Activated CD4-positive, CD25-positive, alpha-beta regulatory T cell treated with anti-CD3 and anti-CD28 coated beads, Interleukin-2, amount 50 U/mL, for 16 hours (primary cell): ENCODE measurements at regions not wholly inside any gene's neighbourhood (a gene's known extent, or its start where the extent isn't known, plus 50 kb on each side); places are given as distances from the start of the nearest gene placed in this dataset.

Source experiments
- DNase-seq: peaks from one replicate; pipeline ENCODE4 v3.0.0-alpha.2; 2020; ENCODE audit warnings: low read depth, low spot score

DNA sequence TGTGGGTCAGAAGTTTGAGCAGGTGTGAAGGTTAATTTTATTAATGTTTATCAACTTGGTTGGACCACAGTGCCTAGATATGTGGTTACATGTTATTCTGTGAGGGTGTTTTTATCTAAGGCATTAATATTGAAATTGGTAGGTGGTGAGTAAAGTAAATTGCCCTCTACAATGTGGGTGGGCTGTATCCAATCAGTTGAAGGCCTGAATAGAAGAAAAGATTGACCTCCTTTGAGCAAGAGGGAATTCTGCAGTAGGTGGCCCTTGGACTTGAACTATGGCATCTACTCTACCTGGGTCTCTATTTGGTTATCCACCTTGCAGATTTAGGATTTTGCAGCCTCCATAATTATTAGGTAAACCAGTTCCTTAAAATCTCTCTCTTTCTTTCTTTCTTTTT, 356.8 kb upstream of the EEF2KMT start:
- no peak for DNase-seq

DNA sequence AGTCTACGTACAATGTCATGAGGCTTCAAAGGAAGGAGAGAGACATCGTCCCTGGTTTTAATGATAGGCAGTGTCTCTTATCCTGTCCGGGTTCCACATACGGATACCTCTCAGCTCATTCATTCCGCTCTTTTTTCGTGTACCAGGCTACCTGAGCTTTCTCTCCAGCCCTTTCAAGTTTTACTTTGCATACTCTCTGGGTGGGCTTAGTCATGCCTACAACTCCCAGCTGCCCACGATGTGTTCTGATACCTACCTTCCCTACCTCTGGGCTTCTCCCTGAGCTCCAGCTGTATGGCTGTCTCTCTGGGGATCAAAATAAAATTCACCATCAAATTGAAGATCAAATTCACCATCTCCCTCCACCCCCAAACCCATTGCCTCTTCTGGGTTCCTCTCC, 354.0 kb upstream of the EEF2KMT start:
- no peak for DNase-seq

DNA sequence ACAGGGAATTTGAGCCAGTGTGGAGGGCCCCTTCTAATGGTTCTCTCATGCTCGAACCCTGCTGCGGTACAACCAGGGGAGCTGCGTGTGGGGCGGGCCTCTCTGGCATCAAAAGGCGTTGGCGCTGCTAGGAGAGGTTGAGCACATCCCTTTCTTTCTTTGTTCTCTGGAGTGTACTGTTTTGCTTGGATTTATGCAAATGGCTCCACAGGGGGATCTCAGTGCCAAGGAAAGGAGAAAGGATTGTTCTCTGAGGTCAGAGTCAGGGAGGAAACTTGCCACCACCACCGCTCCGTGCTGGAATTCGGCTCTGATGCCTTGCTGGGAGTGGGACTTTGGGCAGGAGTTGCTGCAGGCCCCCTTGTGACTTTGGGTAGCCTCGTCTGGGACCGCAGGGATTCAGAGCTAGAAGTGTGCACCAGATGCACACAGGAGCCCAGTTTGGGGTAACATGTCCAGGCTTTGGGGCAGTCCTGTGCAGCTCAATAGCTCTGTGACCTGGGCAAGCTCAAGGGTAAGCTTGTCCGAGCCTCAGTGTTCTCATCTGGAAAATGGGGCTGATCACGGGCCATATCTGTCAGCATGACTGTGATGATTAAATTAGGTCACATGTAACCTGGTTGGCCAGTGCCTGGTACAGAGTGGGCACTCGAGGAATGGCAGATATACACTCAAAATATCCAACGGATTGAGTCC, 353.0 kb upstream of the EEF2KMT start:
- DNase-seq = no peak

DNA sequence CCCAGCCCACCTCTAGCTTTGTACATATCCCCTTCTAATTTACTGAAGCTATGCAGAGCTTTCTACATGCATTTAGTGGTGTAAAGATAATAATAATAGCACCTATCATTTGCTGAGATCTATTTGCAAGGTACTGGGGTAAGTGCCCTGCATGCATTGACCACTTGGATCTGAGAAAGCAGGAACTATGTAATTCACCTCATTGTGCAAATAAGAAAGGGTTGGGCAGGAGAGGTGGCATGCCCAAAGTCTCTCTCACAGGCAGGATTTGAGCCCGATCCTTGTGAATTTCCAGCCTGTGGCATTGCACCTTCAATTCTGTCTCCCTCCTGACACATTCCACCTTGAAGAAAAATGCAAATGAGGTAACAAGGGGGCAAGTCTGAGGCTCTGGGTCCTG, 352.3 kb upstream of the EEF2KMT start:
- no peak for DNase-seq

DNA sequence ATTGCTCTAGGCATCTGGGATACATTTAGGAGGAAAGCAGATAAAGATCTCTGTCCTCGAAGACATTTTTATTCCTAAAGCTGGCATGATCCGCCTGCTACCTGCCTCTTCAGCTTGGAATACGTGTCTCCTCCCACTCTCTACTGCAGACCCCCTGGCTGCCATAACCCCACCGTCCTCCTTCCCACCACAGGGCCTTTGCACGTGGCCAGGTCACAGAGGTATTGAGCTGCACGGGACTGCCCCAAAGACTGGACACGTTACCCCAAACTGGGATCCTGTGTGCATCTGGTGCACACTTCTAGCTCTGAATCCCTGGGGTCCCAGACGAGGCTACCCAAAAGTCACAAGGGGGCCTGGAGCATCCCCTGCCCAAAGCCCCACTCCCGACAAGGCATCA, 351.2 kb upstream of the EEF2KMT start:
- DNase-seq = no peak

DNA sequence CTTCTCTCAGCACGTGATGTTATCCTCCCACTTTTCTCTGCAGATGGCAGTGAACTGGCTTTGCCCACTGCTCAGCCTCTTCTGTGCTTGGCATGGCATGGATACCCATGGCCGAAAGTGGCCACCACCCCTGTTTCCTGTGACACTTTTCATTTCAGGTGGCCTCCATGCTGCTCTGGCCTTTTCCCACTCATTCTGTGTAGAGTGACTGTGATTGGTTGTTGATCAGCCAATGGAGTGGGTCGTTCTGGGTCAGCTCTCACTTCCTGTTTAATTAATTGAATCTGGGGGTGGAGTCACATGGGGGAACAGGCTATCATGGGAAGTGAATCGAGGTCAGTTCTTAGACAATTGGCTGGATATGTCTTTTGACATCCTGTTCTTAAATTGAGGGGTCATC, 350.1 kb upstream of the EEF2KMT start:
- no peak for DNase-seq

DNA sequence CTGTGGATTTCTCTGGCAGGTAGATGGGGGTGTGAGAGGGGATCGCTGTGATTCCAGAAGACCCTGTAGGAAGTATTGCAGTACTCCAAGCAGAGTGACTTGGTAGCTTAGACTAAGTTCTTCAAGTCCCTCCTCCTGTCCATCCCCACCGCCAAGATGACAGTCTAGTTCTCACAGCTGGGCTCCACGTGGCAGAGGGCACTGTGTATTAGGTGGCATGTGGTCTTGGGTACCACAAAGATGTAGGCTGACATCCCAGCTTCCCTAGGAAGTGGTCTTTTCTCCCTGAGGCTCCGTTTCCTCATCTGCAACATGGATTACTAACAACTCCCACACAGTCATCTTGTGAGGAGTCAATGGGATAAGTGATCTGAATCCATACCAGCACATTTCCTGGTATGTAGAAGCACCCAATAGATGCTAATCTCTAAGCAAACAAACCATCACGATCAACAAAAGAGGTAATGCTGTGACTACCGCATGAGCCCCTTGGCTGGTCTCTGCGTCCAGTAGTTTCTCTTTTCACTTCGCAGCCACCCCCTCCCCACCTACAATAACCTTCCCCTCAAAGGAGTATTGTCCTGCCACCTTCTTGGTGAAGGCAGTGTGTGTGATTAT, 349.1 kb upstream of the EEF2KMT start:
- DNase-seq = no peak

DNA sequence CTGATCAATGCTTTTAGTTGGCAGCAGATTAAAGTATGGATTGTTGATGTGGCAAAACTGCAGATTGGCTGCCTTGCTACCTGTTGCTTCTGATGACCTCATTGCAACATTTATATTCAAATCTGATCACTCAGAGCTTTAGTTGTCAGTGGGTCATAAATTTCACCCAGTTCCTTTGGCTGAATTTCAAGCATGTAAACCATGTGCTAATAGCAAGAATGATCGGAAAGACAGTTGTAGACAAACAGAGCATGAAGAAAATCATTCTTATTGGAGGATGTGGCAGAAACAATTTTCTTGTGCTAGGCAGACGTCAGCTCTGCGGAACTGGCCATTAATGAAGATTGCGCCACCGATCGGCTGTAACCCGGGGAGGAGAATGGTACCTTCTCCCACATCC, 346.6 kb upstream of the EEF2KMT start:
- DNase-seq = no peak

DNA sequence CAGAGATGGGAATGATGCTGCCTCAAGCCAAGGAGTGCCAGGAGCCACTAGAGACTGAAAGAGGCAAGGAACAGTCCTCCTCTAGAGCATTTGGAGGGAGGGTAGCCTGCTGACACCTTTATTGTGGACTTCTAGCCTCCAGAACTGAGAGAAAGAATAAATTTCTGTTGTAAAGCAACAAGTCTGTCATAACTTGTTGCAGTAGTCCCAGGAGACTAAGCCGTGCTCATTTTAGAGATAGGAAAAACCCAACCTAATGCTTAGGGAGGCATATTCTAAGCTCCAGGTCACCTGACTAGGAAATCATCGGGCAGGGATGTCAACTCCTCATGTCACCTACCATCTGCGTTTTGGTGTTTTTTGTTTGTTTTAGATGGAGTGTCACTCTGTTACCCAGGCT, 345.4 kb upstream of the EEF2KMT start:
- DNase-seq = no peak

DNA sequence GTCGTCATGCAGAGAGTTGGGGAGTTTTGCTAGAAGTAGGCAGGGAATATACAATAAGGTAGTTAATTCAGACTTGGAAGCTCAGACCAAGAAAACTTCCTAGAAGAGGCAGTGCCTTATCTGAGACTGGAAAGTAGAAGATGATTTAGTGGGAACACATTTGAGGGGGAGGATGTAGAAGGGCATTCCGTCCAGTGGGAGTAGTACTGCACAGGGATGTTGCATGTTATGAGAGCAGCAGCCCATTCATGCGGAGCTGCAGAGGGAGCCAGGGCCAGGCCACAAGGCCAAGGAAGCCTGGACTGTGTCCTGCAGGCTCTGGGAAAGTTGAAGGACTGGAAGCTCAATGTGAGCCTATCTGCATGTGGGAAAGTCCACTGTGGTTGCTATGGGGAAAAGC, 344.5 kb upstream of the EEF2KMT start:
- DNase-seq = no peak

DNA sequence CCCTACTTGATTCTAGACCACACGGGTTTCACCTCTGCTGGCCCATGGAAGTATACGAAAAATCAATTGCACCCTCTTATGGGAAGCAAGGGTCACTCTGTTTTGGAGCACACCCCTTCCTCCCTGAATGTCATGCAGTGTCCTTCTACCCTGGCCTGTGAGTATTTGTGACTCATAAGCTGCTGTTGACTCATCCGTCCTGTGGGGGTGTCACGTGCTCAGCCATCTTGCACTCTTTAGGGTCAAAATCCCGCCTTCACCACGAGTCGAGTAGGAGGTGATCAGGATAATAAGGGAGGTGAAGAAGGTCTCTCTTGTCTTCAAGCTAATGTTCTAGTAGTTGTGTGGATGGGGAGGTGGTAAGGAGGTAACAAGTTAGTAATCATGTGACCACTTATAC, 341.0 kb upstream of the EEF2KMT start:
- no peak for DNase-seq

DNA sequence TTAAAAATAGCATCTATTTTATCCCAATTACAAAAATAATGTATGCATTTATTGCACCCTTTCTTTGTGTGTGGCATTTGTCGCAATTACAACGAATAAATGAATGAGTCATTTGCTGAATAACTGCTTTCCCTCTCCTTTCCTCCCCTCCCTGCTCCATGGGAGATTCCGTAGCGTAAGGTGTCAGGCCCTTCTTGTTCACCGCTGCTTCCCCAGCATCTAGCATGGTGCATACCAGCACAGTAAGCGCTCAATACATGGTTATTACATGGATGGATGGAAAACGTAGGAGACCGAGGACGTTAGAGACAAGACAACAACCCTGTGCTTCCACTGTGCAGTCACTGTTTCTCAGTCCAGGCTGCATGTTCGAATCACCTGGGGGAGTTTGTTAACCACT, 336.0 kb upstream of the EEF2KMT start:
- DNase-seq = no peak

DNA sequence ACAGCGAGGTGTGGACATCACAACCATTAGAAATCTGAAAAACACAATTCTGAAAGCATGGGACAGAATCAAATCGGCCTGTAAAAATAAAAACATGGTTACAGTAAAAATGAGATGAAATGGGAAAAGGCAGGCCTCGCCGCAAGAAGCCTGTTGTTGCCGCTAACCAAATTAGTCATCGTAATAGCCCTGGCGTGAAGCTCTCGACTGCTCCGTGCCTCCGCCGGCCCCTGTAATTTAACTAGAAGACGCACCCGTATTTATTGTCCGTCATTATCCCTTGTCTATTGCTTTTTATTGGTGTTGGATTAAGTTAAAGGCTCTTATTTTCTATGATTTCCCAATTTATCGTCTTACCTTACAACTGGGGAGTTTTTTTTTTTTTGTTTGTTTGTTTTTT, 334.6 kb upstream of the EEF2KMT start:
- no peak for DNase-seq

DNA sequence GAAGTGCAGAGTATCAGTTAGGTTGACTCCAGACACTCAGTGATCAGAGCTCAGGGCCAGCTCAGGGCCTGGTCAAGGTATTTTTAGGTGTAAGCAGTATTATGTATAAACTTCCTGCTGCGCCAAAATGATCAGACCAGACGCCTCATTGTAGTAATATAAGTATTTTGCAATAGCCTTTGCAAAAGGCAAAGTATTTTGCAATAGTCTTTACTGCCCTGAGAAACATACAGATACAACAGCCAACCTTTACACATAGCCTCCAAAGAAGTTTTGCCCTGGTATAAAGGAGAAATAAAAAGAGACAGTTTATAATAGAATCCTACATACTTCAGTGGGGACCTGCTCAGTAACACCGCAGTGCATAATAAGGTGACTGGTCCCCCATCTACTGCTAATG, 333.0 kb upstream of the EEF2KMT start:
- DNase-seq = no peak

DNA sequence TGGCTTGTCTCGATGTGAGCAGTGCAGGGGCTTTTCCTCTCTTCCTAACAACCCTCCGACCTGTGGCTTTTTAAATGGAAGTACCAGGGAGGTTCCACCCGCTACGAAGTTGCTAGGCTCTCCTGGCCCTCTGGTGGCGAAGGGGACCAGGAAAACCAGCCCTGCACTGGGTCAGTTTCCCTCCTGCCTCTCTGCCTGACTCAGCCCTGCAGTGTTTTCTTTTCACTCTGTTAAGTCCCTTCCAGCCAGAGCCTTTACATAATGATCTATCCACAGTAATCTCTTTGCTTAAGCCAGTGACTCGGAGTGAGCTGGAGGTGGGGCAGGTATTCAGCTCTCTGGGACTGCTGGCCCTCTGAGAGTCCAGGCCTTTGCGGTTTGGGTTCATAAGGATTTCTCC, 331.3 kb upstream of the EEF2KMT start:
- DNase-seq = no peak

DNA sequence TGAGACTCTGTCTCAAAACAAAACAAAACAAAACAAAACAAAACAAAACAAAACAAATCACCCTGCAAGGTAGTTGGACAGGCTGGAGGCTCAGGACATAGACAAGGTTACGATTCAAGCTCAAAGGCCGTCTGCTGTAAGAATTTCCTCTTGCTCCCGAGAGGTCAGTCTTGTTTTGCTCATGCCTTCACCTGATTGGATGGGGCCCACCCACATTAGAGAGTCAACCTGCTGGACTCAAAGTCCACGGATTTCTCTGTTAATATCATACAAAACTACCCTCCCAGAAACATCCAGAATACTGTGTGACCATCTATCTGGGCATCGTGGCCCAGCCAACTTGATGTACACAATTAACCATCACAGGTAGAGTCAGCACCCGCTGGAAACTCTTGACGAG, 330.0 kb upstream of the EEF2KMT start:
- no peak for DNase-seq

DNA sequence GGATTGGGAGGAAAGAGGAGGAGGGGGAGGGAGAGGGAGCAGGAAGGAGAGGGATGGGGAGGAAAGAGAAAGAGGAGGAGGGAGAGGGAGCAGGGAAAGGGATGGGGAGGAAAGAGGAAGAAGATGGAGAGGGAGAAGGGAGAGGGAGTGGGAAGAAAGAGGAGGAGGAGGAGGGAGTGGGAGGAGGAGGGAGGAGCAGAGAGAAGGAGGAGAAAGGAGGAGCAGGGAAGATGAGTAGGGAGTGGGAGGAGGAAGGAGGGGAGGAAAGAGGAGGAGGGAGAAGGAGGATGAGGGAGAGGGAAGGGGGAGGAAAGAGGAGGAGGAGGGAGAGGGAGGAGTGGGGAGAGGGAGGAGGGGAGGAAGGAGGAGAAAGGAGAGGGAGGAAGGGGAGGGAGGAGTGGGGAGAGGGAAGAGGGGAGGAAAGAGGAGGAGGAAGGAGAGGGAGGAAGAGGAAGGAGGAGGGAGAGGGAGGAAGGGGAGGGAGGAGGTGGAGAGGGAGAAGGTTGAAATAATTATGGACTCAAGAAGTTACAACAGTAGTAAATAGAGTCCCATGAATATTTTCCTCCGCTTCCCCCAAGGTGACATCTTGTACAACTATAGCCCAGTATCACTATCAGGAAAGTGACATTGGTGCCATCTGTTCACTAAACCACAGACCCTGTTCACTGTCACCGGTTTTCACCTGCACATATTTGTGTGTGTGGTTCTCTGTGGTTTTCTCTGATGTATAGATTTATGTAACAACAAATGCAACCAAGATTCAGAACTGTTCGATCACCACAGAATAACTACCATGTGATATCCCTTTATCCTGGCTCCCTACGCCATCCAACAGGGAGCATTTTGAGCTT, 325.3 kb upstream of the EEF2KMT start:
- DNase-seq = no peak

DNA sequence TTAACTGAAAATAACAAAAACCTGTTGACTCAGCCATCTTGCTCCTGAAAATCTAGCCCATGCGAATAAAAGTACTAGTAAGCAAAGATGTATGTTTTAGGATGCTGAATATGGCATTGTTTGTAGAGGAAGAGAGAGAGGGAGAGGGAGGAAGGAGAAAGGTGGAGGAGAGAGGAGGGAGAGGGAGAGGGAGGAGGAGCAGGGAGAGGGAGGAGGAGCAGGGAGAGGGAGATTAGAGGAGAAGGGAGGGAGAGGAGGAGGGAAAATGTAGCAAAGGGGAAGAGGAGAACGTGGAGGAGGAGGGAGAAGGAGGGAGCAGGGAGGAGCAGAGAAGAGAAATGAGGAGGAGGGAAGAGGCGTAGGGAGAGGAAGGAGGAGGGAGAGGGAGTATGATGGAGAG, 324.5 kb upstream of the EEF2KMT start:
- DNase-seq = no peak

DNA sequence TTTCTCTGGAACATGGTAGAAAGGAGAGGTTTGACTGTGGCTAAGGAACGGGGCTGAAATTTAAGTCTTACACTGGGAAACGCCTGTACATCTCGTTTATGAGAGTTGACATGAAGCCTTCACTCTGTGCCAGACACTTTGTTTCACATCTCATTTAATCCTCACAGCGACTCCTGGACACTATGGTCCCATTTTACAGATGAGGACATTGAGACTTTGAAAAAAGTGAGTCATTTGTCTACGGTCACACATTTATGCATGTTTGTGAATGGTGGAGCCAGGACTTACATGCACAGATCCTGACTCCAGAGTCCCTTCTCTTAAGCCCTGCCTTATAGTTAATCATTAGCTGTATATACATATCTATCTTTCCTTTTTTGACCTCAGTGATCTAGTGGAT, 318.4 kb upstream of the EEF2KMT start:
- no peak for DNase-seq

DNA sequence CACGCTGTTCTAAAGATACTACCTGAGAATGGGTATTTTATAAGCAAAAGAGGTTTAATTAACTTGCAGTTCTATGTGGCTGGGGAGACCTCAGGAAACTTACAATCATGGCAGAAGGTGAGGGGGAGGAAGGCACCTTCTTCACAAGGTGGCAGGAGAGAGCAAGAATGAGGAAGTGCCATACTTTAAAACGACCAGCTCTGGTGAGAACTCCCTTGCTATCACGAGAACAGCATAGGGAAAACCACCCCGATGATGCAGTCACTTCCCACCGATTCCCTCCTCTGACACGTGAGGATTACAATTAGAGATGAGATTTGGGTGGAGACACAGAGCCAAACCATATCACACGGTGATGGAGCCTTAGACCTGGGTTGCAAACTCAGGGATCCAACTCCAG, 317.5 kb upstream of the EEF2KMT start:
- DNase-seq = no peak

DNA sequence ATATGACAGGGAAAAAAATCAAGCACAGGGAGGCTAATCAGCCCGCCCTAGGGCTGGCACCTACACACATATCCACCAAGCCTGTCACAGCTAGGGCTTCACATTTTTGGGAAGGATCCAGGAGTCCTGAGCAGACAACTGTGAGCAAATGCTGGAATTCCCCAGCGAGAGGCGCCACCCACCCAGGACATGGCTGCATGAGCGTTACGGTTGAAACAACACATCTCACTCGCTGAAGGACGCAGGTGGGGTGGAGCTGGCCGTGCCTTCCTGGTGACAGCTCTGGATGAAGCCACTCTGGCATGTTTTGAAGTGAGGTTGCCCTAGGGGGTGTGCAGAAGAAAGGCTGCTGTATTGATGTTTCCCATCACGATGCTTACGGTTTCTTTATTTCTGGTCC, 315.1 kb upstream of the EEF2KMT start:
- no peak for DNase-seq

DNA sequence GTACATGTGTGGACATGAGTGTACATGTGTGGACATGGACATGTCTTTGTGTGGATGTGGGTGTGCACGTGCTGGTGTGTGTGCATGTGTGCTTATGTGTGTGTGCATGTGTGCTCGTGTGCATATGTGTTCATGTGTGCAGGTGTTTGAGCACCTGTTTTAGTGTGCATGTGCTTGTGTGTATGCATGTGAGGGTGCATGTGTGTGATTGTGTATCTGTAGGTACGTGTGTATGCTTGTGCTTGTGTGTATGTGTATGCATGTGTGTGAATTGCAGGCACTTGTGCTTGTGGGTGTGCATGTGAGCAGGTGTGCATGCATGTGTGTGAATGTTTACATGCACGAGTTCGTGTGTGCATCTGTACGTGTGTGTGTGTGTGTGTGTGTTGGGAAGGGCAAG, 300.6 kb upstream of the EEF2KMT start:
- DNase-seq = no peak

DNA sequence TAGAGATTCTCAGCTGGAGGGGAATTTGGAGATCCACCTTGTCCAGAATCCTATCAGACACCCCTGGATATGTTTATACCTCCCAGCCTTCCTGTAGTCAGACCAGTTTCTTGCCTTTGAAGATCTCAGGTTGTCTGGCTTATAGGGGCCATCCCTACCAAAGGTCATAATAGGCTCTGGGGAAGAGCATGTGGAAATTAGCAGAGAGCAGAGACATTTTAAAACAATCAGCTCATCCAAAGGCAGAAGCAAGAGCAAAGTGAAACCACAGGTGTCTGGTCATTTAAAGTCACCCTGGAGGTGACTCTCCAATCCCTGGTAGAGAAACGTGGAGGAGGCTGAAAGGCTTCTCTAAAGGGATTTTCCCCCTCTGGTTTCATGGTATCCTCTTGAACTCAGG, 299.3 kb upstream of the EEF2KMT start:
- DNase-seq = no peak
